A549 (cell line): ENCODE measurements at regions not wholly inside any gene's neighbourhood (a gene's known extent, or its start where the extent isn't known, plus 50 kb on each side); places are given as distances from the start of the nearest gene placed in this dataset.

ENCODE experiments used
- ATAC-seq, 2 experiments: fragments of 200-7000 bp in 1 of 2; fragments of >200 bp in 1 of 2; cut with Nextera tagmentation in 1 of 2; cut with Tn5 transposase in 1 of 2; 3 replicates each; pipeline versions ENCODE4 v1.8.0 to v1.9.1; 2018 to 2020; ENCODE audit warnings: mild to moderate bottlenecking in 1 of 2, moderate library complexity in 1 of 2
- CTCF ChIA-PET: fragments of 300-600 bp; sonication (Branson Sonifier 250); formaldehyde crosslinking; extraction: SDS; loops from one replicate; lab custom pipeline; 2021; ENCODE audit warnings: antibody characterized with exemption, inconsistent platforms; lab: Yijun Ruan, JAX
- POLR2A ChIA-PET: fragments of 350-600 bp; formaldehyde crosslinking; extraction: SDS; loops from one replicate; lab custom pipeline; 2021; ENCODE audit warnings: antibody characterized with exemption, inconsistent platforms; lab: Yijun Ruan, JAX
- DNase-seq, 2 experiments: peaks; one replicate each; pipeline versions ENCODE4 v3.0.0 to v3.0.0-alpha.2; 2011 to 2016; ENCODE audit warnings: low read depth in 1 of 2, low spot score in 1 of 2
- FAIRE-seq: peaks from 2 replicates; lab custom pipeline; 2011; peaks lifted over from hg19 to GRCh38; lab: Jason Lieb, UNC
- H3K27ac ChIP-seq, 2 experiments: fragments of >200 bp; sonication (Bioruptor Twin); formaldehyde crosslinking; 3 replicates each; pipeline ENCODE4 v1.5.1; 2016 to 2017
- H3K4me1 ChIP-seq: fragments of >200 bp; sonication (Bioruptor Twin); formaldehyde crosslinking; 3 replicates; pipeline ENCODE4 v1.6.1; 2016
- H3K4me2 ChIP-seq: fragments of >200 bp; sonication (Bioruptor Twin); formaldehyde crosslinking; 3 replicates; pipeline ENCODE4 v1.6.1; 2016
- H3K4me3 ChIP-seq: fragments of >200 bp; sonication (Bioruptor Twin); formaldehyde crosslinking; 3 replicates; pipeline ENCODE4 v1.5.1; 2016
- H3K9me3 ChIP-seq: fragments of >200 bp; sonication (Bioruptor Twin); formaldehyde crosslinking; 3 replicates; pipeline ENCODE4 v1.6.1; 2016
- BCL3 ChIP-seq: fragments of >200 bp; sonication (Bioruptor Twin); formaldehyde crosslinking; IDR thresholded peaks from 3 replicates; pipeline ENCODE4 v1.6.1; 2016
- CBX2 ChIP-seq: fragments of 200-600 bp; sonication (generic); IDR thresholded peaks from 2 replicates; pipeline ENCODE4 v1.6.1; 2016; ENCODE audit warnings: low read depth, mild to moderate bottlenecking, borderline replicate concordance
- CHD2 ChIP-seq: fragments of 150-350 bp; IDR thresholded peaks from 2 replicates; pipeline ENCODE4 v1.6.1; 2014; ENCODE audit warnings: low read length; ENCODE audit not compliant: partially characterized antibody
- CHD4 ChIP-seq: fragments of 200-600 bp; sonication (generic); IDR thresholded peaks from 2 replicates; pipeline ENCODE4 v1.6.1; 2016; ENCODE audit warnings: antibody characterized with exemption, mild to moderate bottlenecking, borderline replicate concordance
- EHMT2 ChIP-seq: fragments of 200-600 bp; sonication (generic); IDR thresholded peaks from 2 replicates; pipeline ENCODE4 v1.6.1; 2016; ENCODE audit warnings: antibody characterized with exemption, low read depth, mild to moderate bottlenecking, moderate library complexity
- FOXS1 ChIP-seq: fragments of 250-450 bp; sonication (Bioruptor Pico); IDR thresholded peaks from 2 replicates; pipeline ENCODE4 v1.5.0; 2020; ENCODE audit warnings: mild to moderate bottlenecking, moderate library complexity
- HDAC2 ChIP-seq: fragments of 200-600 bp; sonication (generic); IDR thresholded peaks from 2 replicates; pipeline ENCODE4 v1.6.1; 2016
- HES2 ChIP-seq: fragments of >200 bp; sonication (Bioruptor Twin); formaldehyde crosslinking; IDR thresholded peaks from 2 replicates; pipeline ENCODE4 v1.6.1; 2016
- HMGXB4 ChIP-seq: fragments of 250-450 bp; sonication (Bioruptor Pico); IDR thresholded peaks from 2 replicates; pipeline ENCODE4 v1.5.0; 2021; ENCODE audit warnings: mild to moderate bottlenecking, moderate library complexity, borderline replicate concordance
- HOXA7 ChIP-seq: fragments of 250-450 bp; sonication (Bioruptor Pico); IDR thresholded peaks from 2 replicates; pipeline ENCODE4 v1.5.0; 2020; ENCODE audit warnings: mild to moderate bottlenecking, moderate library complexity
- HOXB13 ChIP-seq: fragments of 250-450 bp; sonication (Bioruptor Pico); IDR thresholded peaks from 2 replicates; pipeline ENCODE4 v1.5.0; 2020; ENCODE audit warnings: low read depth, mild to moderate bottlenecking, moderate library complexity
- JUN ChIP-seq, 2 experiments: fragments of >200 bp; sonication (Bioruptor Twin); formaldehyde crosslinking; IDR thresholded peaks; 2 replicates in 1 of 2; 3 replicates in 1 of 2; pipeline ENCODE4 v1.6.1; 2016 to 2017
- JUNB ChIP-seq: fragments of >200 bp; sonication (Bioruptor Twin); formaldehyde crosslinking; IDR thresholded peaks from 2 replicates; pipeline ENCODE4 v1.6.1; 2016
- MAFK ChIP-seq: fragments of 450-650 bp; IDR thresholded peaks from 2 replicates; pipeline ENCODE4 v1.6.1; 2014; ENCODE audit not compliant: partially characterized antibody
- MYC ChIP-seq: IDR thresholded peaks from 2 replicates; pipeline ENCODE4 v1.6.1; 2012; ENCODE audit warnings: mild to moderate bottlenecking, inconsistent platforms, low read length, improper control_type of control experiment, borderline replicate concordance
- PBX3 ChIP-seq: IDR thresholded peaks from 2 replicates; pipeline ENCODE4 v1.6.1; 2012
- PHF8 ChIP-seq: fragments of 200-600 bp; sonication (generic); IDR thresholded peaks from 2 replicates; pipeline ENCODE4 v1.6.1; 2016; ENCODE audit warnings: low read depth, mild to moderate bottlenecking, antibody characterized with exemption, moderate library complexity, borderline replicate concordance
- POLR2A ChIP-seq: IDR thresholded peaks from 2 replicates; pipeline ENCODE4 v1.6.1; 2012; ENCODE audit warnings: mild to moderate bottlenecking, low read length
- POLR2AphosphoS2 ChIP-seq: conservative IDR thresholded peaks from 2 replicates; pipeline ENCODE4 v1.6.1; 2012; ENCODE audit warnings: low read length, improper control_type of control experiment, inconsistent platforms
- RARB ChIP-seq: fragments of 250-450 bp; sonication (Bioruptor Pico); IDR thresholded peaks from 2 replicates; pipeline ENCODE4 v1.8.0; 2021; ENCODE audit warnings: mild to moderate bottlenecking, moderate library complexity
- RNF2 ChIP-seq: fragments of 200-600 bp; sonication (generic); IDR thresholded peaks from 2 replicates; pipeline ENCODE4 v1.6.1; 2016; ENCODE audit warnings: low read depth, mild to moderate bottlenecking, antibody characterized with exemption, moderate library complexity, borderline replicate concordance
- SMC3 ChIP-seq: fragments of >200 bp; sonication (Bioruptor Twin); formaldehyde crosslinking; IDR thresholded peaks from 3 replicates; pipeline ENCODE4 v1.6.1; 2018; ENCODE audit warnings: inconsistent platforms
- SREBF2 ChIP-seq: fragments of 450-650 bp; IDR thresholded peaks from 2 replicates; pipeline ENCODE4 v1.6.1; 2014; ENCODE audit warnings: mild to moderate bottlenecking, moderate library complexity
- USF2 ChIP-seq: fragments of 450-650 bp; IDR thresholded peaks from 2 replicates; pipeline ENCODE4 v1.6.1; 2014; ENCODE audit warnings: antibody characterized with exemption
- ZSCAN20 ChIP-seq: fragments of 250-450 bp; sonication (Bioruptor Pico); IDR thresholded peaks from 2 replicates; pipeline ENCODE4 v1.8.0; 2022; ENCODE audit warnings: mild to moderate bottlenecking, moderate library complexity
- WGBS: methylation state at CpG from one replicate; pipeline ENCODE4 v1.1.6; 2017; ENCODE audit errors: missing lambda C conversion rate; 5-methylcytosine and 5-hydroxymethylcytosine counted together

GRCh38 chr22:48837341-48837935, 990.2 kb downstream of the BRD1 start:
- ChIA-PET CTCF (no interaction called here), POLR2A (no interaction called here)
- FAIRE-seq (no peak), ATAC-seq (no peak), DNase-seq (peak in 1 of 2 experiments; percentile 6)
- no peaks in the 10 kb centered on the region for H3K9me3 ChIP-seq
- WGBS = 29% methylated on average over 16 of the region's 16 CpGs
- H3K27ac ChIP-seq = no peak overlapping the region
- H3K4me1 ChIP-seq = no peaks in the 10 kb centered on the region
- no peak overlapping the region for H3K4me2 ChIP-seq
- H3K4me3 ChIP-seq = no peak overlapping the region
- no peak for TF ChIP-seq JUN (IDR thresholded peaks at IDR 0.05)
- no peak for TF ChIP-seq MYC
- TF ChIP-seq MAFK = peak; percentile 68
- TF ChIP-seq HES2 = no peak

- FAIRE-seq = no peak
- no peak for ATAC-seq
- TF ChIP-seq CHD4 (no peak), CHD2 (no peak), RARB (CRISPR knock-in tag) (no peak), HMGXB4 (CRISPR knock-in tag) (no peak), HOXB13 (CRISPR knock-in tag) (no peak), JUNB (no peak), BCL3 (no peak), ZSCAN20 (CRISPR knock-in tag) (no peak), POLR2A (no peak), HDAC2 (no peak), SREBF2 (no peak), EHMT2 (no peak)
- 48% methylated on average over 16 of the region's 19 CpGs for WGBS
- H3K4me1 ChIP-seq = no peaks in the 10 kb centered on the region
- no peak overlapping the region for H3K27ac ChIP-seq
- H3K4me3 ChIP-seq = no peak overlapping the region
- DNase-seq = no peak
- no peaks in the 10 kb centered on the region for H3K9me3 ChIP-seq
- ChIA-PET POLR2A (no interaction called here), CTCF (no interaction called here)
- H3K4me2 ChIP-seq = no peak overlapping the region
These were observed 990.9 kb downstream of the BRD1 start for GRCh38 chr22:48836673-48837340.

- ChIA-PET CTCF (no interaction called here), POLR2A (no interaction called here)
- no peaks in the 10 kb centered on the region for H3K9me3 ChIP-seq
- H3K4me2 ChIP-seq = no peak overlapping the region
- 6% methylated on average over 3 of the region's 33 CpGs for WGBS
- no peak for DNase-seq
- no peak overlapping the region for H3K27ac ChIP-seq
- H3K4me1 ChIP-seq = no peaks in the 10 kb centered on the region
- no peak for FAIRE-seq
- ATAC-seq = no peak
- TF ChIP-seq SMC3 = no peak
- TF ChIP-seq POLR2AphosphoS2 = no peak
- no peak for TF ChIP-seq PBX3
- no peak for TF ChIP-seq ZSCAN20 (CRISPR knock-in tag)
- TF ChIP-seq HOXA7 (CRISPR knock-in tag) = no peak
- TF ChIP-seq FOXS1 (CRISPR knock-in tag) = no peak
- no peak for TF ChIP-seq RNF2
- no peak for TF ChIP-seq CBX2
- no peak for TF ChIP-seq PHF8
- TF ChIP-seq BCL3 = no peak
- no peak for TF ChIP-seq USF2
- no peak overlapping the region for H3K4me3 ChIP-seq
These were observed 991.6 kb downstream of the BRD1 start for GRCh38 chr22:48835857-48836672.
